ENCODE measurements at regions not wholly inside any gene's neighbourhood (a gene's known extent, or its start where the extent isn't known, plus 50 kb on each side); places are given as distances from the start of the nearest gene placed in this dataset.
"Not testable (repeated sequence)": the region's sequence is repeated elsewhere in the genome, so short reads cannot be mapped to it uniquely, and the experiment has no call there.

DNA sequence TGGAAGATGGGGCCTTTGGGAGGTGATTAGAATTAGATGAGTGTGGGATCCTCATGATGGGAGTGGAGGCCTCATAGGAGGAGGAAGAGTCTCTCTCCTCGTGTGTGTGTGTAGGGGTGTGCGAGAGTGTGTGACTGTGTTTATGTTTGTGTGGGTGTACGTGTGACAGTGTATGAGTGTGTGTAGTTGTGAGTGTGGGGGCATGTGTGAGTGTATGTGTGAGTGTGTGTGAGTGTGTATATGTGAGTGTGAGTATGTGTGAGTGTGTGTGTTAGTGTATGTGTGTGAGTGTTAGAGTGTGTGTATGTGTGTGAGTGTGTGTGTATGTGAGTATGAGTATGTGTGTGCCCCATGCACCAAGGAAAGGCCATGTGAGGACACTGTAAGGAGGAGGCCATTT lies 68.2 kb upstream of the SMIM15 start:
- Mint-ChIP-seq H3K27me3 (ENCODE audit: low read depth) (no peaks in the 10 kb centered on the region), H3K4me1 (peaks cover 5% of the 10 kb centered on the region)

DNA sequence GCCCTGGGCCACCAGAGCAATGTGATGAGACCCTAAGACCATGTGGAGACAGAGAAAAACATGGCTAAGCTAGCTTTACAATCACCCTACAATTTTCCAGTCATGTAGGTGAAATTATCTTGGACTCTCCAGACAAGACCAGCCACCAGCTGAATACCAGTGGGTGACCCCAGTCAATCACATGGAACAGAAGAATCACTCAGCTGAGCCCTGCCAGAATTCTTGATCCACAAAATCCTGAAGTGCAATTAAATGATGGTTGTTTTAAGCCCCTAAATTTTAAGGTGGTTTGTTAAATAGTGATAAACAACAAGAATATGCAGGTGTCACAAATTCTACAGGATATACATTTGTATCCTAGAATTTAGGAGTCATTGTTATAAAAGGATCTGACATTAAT lies 69.5 kb upstream of the SMIM15 start:
- H3K4me1 Mint-ChIP-seq: peaks cover 5% of the 10 kb centered on the region
- H3K27me3 Mint-ChIP-seq (ENCODE audit: low read depth): no peaks in the 10 kb centered on the region
- H3K27ac Mint-ChIP-seq: no peak overlapping the region
- no peak overlapping the region for H3K4me3 Mint-ChIP-seq
- no peaks in the 10 kb centered on the region for H3K36me3 Mint-ChIP-seq (ENCODE audit: low read depth)
- TF ChIP-seq, protein P1, sequence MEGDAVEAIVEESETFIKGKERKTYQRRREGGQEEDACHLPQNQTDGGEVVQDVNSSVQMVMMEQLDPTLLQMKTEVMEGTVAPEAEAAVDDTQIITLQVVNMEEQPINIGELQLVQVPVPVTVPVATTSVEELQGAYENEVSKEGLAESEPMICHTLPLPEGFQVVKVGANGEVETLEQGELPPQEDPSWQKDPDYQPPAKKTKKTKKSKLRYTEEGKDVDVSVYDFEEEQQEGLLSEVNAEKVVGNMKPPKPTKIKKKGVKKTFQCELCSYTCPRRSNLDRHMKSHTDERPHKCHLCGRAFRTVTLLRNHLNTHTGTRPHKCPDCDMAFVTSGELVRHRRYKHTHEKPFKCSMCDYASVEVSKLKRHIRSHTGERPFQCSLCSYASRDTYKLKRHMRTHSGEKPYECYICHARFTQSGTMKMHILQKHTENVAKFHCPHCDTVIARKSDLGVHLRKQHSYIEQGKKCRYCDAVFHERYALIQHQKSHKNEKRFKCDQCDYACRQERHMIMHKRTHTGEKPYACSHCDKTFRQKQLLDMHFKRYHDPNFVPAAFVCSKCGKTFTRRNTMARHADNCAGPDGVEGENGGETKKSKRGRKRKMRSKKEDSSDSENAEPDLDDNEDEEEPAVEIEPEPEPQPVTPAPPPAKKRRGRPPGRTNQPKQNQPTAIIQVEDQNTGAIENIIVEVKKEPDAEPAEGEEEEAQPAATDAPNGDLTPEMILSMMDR (IDR thresholded peaks at IDR 0.05; ENCODE audit: unreplicated experiment in 3 of 3): no peak
- H3K9me3 Mint-ChIP-seq: peaks cover 4% of the 10 kb centered on the region

More for the DNA sequence above, 68.2 kb upstream of the SMIM15 start:
- Mint-ChIP-seq H3K9me3 (peaks cover 4% of the 10 kb centered on the region), H3K36me3 (ENCODE audit: low read depth) (no peaks in the 10 kb centered on the region), H3K27ac (no peak overlapping the region), H3K4me3 (no peak overlapping the region)
- TF ChIP-seq, protein P1 (IDR thresholded peaks at IDR 0.05; ENCODE audit: unreplicated experiment in 3 of 3): no peak

DNA sequence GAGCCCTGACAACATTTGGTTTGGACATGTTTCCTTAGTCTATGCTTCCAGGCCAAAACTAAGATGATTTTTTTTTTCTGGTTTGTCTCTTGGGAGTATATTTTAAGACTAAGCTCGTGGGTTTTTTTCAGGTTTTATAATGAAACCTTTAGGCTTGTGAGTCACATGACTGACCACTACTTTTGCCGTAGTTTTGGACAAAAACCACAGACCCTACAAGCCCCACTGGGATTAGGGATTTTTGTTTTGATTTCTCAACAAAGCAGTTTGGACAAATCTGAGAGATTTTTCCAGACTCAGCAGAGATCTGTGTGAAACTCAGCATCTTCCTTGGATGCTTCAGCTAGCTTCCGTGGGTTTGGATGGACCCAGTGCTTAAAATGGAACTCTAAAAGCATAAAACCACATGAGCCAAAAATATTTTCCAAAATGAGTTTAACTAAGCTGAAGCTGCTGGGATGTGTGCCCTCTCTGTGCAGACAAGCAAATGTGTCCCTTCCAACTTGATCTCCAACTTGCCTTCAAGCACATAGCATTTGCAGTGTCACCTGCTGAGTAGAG lies 70.3 kb upstream of the SMIM15 start:
- TF ChIP-seq, protein P1 (IDR thresholded peaks at IDR 0.05; ENCODE audit: unreplicated experiment in 3 of 3): no peak
- Mint-ChIP-seq H3K36me3 (ENCODE audit: low read depth) (no peaks in the 10 kb centered on the region), H3K27ac (no peak overlapping the region), H3K4me3 (no peak overlapping the region), H3K4me1 (peaks cover 5% of the 10 kb centered on the region), H3K9me3 (peaks cover 7% of the 10 kb centered on the region), H3K27me3 (ENCODE audit: low read depth) (no peaks in the 10 kb centered on the region)

DNA sequence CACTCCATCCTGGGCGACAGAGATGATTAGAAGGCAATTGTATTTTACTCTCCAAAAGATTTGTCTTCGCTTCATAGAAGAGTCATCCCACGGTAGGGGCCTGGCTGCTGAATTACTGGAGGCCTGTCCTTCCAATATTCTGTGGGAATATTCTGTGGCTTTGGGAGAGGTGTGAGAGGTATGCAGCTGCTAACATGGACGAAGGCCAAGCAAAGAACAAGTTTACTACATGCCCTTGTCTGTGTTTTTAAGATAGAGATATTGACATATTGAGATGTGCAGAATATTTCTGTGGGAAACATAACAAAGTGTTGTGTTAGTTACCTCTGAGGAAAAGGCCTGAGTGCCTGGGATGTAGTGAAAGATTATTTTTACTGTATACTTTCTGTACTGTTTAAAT lies 71.8 kb upstream of the SMIM15 start:
- Mint-ChIP-seq H3K9me3 (peaks cover 10% of the 10 kb centered on the region), H3K27ac (no peak overlapping the region), H3K4me1 (peaks cover 5% of the 10 kb centered on the region)

DNA sequence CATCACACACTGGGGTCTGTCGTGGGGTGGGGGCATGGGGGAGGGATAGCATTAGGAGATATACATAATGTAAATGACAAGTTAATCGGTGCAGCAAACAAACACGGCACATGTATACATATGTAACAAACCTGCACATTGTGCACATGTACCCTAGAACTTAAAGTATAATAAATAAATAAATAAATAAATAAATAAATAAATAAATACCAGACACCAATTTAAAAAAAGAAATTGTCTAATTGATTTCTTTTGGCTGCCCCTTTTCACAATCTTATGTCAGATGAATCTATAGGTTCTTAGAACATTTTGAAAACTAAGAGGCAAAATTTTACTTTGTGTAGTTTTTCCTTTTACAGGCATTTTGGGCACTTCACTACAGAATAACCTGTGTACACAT lies 74.4 kb upstream of the SMIM15 start:
- peaks cover 15% of the 10 kb centered on the region for H3K9me3 Mint-ChIP-seq
- H3K4me1 Mint-ChIP-seq; H3K27me3 Mint-ChIP-seq (ENCODE audit: low read depth); H3K36me3 Mint-ChIP-seq (ENCODE audit: low read depth); H3K4me3 Mint-ChIP-seq; H3K27ac Mint-ChIP-seq: not testable (repeated sequence)

More for the DNA sequence above, 71.8 kb upstream of the SMIM15 start:
- Mint-ChIP-seq H3K27me3 (ENCODE audit: low read depth) (no peaks in the 10 kb centered on the region), H3K4me3 (no peak overlapping the region), H3K36me3 (ENCODE audit: low read depth) (no peaks in the 10 kb centered on the region)
- TF ChIP-seq, protein P1 (IDR thresholded peaks at IDR 0.05; ENCODE audit: unreplicated experiment in 3 of 3): no peak

DNA sequence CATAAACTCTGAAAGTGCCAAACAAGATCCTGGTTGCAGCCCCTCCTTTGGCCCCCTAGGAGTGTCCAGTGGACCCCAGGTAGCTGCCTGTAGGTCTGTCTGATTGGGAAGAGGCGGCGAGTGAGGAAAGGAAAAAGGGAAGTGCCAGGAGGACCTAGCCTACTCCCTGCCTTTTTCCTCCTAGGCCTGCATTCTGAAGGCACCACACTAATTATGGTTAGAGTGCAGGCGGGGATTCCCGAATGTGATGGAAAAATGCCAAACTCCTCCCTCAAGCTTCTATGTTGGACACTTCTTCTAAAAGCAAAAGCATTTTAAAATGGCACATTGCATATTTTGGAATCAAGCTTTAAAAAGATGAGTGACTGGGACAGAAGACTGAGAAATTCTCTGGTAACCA lies 83.2 kb upstream of the SMIM15 start:
- TF ChIP-seq, protein P1 (IDR thresholded peaks at IDR 0.05; ENCODE audit: unreplicated experiment in 3 of 3): no peak
- Mint-ChIP-seq H3K9me3 (peaks cover 17% of the 10 kb centered on the region), H3K27ac (no peak overlapping the region), H3K4me1 (no peaks in the 10 kb centered on the region), H3K36me3 (ENCODE audit: low read depth) (no peaks in the 10 kb centered on the region), H3K27me3 (ENCODE audit: low read depth) (peaks cover 3% of the 10 kb centered on the region), H3K4me3 (no peak overlapping the region)
